Stimulated activated naive CD4-positive, alpha-beta T cell treated with Interleukin-2 at 50 U/mL for 16 hours (primary cell): ENCODE measurements at regions not wholly inside any gene's neighbourhood (a gene's known extent, or its start where the extent isn't known, plus 50 kb on each side); places are given as distances from the start of the nearest gene placed in this dataset.

Experiments used
- DNase-seq: peaks from one replicate; lab custom pipeline; 2025; lab: John Stamatoyannopoulos, UW

- no peak for DNase-seq
Observed at GRCh38 chr17:77504652-77505155, 363.9 kb downstream of the SEC14L1 start.

DNA sequence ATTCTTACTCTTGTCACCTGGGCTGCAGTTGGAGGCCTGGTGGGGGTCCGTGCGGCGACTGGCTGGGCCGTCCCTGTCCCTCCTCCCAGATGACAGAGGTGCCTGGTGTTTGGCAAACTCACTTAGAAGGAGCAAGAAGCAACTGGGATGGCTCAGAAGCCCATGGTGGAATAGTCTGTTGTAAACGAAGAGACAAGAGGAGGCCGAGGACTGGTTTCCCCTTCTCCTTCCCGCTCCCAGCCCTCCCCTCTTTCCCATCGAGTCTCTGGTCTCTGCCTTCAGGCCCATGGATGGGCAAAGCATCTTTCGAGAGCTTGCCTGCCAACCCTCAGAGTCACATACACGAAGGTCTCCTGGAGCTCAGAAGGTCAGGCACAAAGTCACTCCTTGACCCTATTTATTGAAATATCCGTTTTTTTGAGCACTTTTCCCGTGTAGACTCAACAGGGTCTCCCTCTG is 364.4 kb downstream of the SEC14L1 start:
- no peak for DNase-seq

DNA sequence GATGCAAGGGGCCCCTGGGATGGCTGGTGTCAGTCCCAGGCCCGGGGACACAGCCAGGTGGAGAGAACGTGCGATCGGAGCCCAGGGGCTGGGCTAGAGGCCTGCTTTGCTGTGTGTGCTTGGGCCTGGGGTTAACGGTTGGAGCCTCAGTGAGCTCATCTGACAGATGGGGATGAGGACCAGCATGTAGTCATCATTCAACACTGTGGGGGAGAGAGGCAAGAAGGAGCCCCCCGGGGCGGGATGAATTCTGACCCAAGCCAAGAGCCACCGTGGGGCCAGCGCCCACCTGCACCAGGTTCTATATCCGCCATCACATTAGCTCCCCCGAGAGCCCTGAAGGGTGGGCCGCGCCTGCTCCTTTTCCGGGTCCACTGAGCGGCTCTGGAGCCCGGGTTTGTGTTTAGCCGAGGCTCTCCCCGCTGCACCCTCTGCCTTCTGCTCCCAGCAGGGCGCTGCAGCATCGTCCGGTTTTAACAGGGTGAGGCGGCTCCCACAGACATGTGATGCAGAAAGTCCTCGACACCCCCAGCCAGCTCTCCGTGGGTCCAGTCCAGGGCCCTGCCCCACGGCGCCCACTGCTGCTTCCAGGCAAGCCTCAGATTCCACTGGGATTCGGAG is 365.7 kb downstream of the SEC14L1 start:
- DNase-seq: no peak

- no peak for DNase-seq
Observed at GRCh38 chr17:77507111-77507885, 366.5 kb downstream of the SEC14L1 start.

DNA sequence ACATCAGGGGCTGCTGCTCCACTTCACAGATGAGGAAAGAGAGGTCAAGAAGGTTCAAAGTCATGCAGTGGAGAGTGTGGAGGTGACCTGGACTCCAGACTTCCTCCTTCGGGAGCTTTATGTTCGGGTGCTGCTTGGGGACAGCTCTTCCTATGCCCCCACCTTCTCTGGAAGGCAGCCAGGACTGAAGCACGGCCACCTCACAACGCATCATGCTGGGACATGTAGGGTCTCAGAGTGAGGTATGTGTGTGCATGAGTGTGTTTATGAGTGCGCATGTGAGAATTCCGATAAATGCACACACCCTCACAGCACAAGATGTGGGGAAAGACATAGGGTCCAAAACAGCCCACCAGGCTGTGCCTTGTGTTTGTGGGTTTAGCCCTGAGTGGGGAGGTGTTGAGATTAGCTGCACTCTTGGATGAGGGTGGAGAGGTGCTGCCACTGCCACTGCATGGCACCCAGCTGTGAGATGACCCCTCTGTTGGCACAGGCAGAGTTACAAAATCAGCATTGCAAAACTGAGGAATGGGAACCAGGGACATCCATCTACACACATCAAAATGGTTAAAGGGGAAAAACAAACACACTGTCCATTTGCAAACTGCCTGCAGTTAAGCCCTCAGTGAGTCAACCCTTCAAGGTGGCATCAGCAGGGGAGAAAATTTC is 367.4 kb downstream of the SEC14L1 start:
- no peak for DNase-seq

DNA sequence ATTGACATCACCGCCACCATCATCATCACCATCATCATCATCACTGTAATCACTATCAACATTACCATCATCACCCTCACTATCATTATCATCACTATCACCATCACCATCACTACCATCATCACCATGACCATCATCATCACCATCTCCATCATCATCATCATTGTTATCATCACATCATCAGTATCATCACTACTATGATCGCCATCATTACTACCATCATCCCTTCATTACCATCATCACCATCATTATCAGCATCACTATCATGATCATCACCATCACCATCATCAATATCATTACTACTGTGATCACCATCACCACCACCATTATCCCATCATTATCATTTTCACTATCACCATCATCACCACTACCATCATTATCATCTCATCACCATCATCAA is 368.3 kb downstream of the SEC14L1 start:
- DNase-seq: no peak

DNA sequence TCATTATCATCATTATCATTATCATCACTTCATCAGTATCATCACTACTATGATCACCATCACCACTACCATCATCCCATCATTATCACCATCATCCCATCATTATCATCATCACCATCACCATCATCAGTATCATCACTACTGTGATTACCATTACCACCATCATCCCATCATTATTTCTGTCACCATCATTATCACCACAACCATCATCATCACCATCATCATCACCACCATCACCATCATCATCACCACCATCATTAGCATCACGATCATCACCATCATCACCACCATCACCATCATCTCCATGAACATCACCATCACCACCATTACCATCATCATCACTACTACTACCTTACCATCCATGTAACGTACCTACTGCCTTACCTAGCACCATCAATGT is 368.8 kb downstream of the SEC14L1 start:
- DNase-seq: no peak

DNA sequence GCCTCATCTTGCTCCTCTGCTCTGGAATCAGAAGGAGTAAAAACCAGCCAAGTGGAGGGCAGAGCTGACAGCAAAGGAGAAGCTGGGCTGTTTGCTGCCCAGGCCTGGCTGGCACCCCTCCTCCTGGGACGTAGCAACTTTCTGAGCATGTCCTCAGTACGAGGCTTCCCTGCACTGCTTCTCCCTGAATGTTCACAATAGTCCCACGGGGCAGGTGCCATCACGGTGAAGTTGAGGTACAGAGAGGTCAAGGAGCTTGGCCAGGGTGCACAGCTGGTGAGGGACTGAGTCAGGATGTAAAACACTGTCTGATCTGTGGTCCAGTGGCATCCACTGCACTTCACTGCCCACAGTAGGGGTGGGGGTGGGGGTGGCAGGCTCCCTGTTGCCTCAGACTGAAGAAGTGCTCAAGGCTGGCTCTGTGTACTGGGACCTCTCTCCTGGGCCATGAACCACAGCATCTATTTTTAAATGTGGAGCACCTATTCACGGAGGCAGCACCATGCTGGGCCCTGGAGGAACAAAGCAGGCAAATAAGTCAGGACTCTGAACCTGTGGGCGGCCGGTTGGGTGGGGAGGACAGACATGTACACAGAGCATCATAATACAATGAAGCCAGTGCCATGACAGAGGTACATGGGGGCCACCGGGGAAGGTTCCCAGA is 369.5 kb downstream of the SEC14L1 start:
- no peak for DNase-seq

- no peak for DNase-seq
Observed at GRCh38 chr17:77511514-77512061, 370.8 kb downstream of the SEC14L1 start.

GRCh38 chr17:77512062-77512946 is 371.5 kb downstream of the SEC14L1 start:
- DNase-seq: no peak

GRCh38 chr17:77513045-77513444 is 372.3 kb downstream of the SEC14L1 start:
- no peak for DNase-seq

DNA sequence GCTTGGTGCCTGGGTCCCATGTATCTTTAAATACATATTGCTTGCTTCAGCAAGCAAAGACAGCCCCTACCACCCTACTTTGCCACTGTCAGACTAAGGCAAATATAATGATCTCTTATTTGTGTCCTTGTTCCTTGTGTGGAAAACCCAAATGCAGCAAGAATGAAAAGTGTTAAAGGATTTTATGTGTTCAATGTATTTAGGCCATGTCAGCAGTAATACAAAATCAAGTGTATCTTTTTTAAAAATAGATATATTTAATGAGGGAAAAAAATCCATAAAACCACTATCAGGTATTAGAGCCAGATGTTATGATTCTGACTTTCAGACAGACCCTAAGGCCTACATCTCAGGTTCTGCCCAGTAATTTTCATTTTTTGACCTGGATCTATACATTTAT is 374.5 kb downstream of the SEC14L1 start:
- DNase-seq: no peak

DNA sequence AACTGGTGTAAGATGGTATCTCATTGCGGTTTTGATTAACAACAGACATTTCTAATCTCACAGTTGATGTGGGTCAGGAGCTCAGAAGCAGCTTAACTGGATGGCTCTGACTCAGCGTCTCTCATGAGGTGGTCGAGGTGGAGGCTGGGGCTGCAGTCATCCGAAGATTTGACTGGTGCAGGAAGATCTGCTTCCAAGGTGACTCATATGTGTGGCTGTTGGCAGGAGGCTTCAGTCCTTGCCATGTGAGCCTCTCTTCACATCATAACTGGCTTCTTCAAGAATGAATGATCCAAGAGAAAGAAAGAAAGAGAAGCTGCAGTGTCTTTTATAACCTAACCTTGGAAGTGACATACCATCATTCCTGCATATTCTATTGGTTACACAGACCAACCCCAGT is 376.1 kb downstream of the SEC14L1 start:
- DNase-seq: peak; percentile 27

DNA sequence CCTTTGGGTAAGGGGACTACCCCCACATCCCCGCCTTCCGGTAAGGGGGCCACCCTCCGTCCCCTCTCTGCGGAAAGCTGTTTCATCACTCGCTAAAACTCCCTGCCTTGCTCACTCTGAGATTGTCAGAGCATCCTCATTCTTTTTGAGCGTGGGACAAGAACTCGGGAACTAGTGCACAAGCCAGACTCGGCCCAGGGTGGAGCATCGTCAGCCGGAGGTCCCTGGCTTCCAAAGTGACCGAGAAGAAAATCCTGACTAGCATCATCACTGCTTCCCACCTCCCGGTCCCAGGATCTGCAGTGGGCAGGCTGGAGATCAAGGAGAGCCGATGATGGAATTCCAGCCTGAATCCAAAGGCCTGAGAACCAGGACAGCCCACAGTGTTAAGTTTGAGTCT is 380.3 kb downstream of the SEC14L1 start:
- no peak for DNase-seq

DNA sequence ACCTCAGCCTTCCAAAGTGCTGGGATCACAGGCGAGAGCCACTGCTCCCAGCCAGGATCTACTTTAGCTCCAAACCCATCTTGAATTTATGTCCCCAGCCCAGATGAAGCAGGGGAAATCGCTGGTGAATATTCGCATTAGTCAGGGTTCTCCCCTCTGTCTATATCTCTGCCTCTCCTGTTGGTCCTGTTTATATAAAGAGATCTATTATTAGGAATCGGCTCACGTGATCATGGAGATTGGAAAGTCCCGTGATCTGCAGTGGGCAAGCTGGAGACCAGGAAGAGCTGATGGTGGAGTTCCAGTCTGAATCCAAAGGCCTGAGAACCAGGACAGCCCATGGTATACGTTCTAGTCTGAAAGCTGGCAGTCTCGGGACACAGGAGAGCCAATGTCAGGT is 382.8 kb downstream of the SEC14L1 start:
- DNase-seq: no peak

GRCh38 chr17:77526259-77526711 is 385.5 kb downstream of the SEC14L1 start:
- no peak for DNase-seq

DNA sequence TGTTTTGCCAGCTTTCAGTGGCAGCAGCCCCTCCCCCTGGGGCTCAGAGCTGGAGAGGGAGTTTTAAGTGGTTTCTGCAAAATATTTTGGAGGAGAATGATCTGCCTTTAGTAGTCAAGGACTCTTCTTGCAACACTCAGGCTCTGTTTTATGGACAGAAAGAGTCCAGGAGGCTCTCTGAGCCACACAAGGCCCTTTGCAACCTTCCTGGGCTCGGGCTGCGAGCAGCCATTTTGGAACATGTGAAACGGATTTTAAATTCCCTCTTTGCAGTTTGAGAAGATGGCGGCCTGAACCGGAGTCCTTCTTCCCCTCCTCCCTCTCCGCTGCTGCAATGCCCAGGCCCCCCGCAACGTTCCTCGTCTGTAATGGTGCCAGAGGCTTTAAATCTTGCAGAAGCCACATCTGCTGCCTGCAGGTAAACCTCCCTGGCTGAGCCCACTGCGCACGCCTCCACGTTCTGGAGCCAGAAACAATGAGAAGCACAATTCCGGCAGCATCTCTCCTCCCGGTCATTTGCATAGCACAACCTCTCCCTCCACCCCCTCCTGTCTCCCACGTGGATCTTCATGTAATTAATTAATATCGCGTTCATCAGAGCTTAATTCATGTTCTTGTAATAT is 386.1 kb downstream of the SEC14L1 start:
- no peak for DNase-seq

DNA sequence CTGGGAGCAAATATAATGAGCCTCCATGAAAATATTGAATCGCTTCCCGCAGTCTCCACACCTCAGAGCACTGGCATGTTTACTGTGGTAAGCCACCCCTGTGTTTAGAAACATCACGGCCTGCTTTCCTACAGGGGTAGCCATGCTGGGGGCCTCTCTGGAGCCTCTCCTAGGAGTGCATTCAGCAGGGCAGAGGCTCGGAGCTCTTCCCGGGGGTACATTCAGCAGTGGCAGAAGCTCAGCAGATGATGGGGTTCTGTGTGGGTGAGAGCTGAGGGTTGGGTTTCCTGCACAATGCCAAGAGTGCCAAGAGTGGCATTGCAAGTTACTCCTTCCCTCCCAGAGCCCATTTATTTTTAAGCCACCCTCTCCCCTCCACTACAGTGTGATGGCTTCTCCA is 386.6 kb downstream of the SEC14L1 start:
- DNase-seq: no peak

DNA sequence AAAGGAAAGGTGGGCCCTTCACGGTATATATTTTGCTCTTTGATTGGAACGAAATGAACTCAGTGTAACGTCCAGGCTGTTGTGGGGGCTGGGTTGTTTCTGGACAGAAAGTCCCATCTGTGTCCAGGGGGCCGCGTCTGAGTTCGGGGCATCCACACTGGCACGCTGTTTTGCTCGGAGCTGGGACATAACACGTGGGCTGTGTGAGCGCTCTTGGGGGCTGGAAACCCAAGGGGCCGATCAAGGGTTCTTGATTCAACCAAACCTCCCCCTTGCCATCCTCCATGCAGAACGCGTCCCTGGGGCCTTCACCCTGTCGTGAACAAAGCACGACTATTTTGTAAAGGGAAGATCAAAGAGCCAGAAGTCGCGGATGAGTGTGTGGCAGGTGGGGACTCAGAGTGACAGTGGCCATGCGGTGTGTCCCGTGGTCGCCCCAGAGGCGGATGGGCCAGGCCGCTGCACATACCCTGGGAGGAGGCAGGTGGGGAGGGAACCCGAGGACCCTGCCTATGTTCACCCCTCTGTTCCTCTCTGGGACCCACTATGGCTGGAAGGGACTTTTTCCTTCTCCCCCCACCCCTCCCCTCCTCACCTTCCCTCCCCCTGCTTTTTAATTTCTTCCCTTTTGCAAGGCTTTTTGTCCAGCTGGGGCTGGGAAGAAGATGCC is 387.2 kb downstream of the SEC14L1 start:
- no peak for DNase-seq
